SIG-M5 treated with dmso at 0.1 percent for 504 hours (cell line): ENCODE measurements at regions not wholly inside any gene's neighbourhood (a gene's known extent, or its start where the extent isn't known, plus 50 kb on each side); places are given as distances from the start of the nearest gene placed in this dataset.
"Not testable (repeated sequence)": the region's sequence is repeated elsewhere in the genome, so short reads cannot be mapped to it uniquely, and the experiment has no call there.

ENCODE experiments used
- DNase-seq: peaks from one replicate; lab custom pipeline; 2025; ENCODE audit not compliant: unreplicated experiment; lab: John Stamatoyannopoulos, UW

GRCh38 chr4:74543983-74544382, 99.0 kb downstream of the AREG start:
- DNase-seq: no peak

- DNase-seq: no peak
These were observed 99.9 kb downstream of the AREG start for GRCh38 chr4:74544655-74545361.

DNA sequence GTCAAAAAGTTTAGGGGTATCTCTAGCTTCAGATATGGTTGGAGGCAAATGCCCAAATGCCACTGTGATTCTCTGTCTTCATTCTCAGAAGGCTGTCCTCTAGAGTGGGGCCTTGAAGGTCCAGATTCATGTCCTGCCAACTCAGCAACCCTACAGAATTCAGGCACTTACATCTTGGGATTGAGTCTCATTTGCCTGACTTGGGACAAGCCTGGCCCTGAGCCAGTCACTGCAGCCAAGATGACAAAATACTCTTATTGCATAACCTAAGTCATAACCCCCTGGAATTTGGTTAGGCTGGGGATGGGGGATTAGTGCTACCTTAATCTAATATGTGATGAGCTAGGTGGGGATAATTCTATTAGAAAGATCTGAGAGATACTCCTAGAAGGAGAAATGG, 100.5 kb downstream of the AREG start:
- no peak for DNase-seq

DNA sequence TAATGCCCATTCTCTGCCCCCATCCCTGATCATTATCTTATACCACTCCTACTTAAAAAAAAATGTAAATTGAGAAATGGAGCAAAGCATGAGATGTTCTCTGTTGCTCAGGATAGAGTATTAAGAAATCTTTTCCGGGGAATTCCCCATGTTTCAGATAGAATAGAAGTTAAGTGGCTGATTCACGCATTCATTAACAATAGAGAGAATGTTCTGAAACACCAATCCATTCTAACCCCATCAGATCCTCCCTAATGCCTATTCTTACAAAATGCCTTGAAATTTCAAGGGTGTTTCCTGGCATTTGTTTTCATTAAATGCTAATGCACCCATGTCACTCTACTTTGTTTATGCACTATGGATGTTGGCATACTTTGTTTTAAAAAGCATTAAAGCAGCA, 101.1 kb downstream of the AREG start:
- no peak for DNase-seq

- DNase-seq: no peak
These were observed 102.1 kb downstream of the AREG start for GRCh38 chr4:74547042-74547441.

DNA sequence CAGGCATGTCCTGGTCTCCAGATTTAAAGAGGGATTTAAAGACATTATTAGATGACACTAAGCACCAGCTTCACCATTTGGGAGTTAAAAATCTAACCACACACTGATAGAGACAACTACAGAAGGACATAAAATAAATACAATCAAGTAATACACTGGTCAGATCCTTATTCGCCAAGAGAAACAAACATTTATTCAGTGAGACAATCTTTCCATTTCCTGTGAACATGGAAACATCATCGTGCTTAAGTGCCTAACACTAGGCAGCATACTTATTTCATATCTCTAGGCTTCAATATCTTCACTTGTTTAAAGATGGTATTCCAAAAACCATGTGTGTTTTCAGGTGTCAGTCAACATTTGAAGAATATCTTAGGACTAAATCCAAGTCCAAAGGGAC, 103.6 kb downstream of the AREG start:
- no peak for DNase-seq

GRCh38 chr4:74549936-74550335, 105.0 kb downstream of the AREG start:
- DNase-seq: no peak

GRCh38 chr4:74555231-74555630, 110.3 kb downstream of the AREG start:
- no peak for DNase-seq

- no peak for DNase-seq
These were observed 110.9 kb downstream of the AREG start for GRCh38 chr4:74555843-74556242.

DNA sequence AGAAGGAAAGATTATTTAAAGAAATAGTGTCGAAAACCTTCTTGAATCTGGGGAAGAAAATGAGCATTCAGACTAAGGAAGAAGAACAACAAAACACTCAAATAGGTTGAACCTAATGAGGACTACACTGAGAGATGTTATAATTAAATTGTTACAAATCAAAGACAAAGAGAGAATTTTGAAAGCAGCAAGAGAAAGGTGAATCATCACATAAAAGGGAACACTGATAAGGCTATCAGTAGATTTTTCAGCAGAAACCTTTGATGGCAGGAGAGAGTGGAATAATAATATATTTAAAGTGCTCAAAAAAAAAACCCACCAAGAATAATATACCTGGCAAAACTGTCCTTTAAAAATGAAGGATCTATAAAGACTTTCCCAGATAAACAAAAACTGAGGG, 114.9 kb downstream of the AREG start:
- DNase-seq: no peak

- DNase-seq: no peak
These were observed 123.0 kb downstream of the AREG start for GRCh38 chr4:74567981-74568380.

GRCh38 chr4:74570095-74570494, 125.2 kb downstream of the AREG start:
- no peak for DNase-seq

DNA sequence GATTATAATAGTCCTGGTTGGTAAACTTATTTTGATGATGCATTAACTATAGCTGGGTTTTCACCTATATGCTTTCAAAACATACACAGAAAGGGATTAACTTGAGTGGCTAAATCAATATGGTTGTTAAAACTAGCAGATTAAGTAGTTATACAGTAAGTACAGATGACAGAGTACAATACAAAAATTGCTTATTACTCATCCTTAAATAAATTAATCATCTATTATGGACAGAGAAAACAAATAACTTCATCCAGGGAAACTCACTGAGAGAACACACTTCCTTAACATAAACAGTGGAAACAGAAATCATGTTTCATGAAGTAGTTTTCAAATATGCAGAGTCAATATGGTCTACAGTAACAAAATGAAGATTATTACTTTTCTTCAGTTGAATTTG, 133.4 kb downstream of the AREG start:
- DNase-seq: no peak

DNA sequence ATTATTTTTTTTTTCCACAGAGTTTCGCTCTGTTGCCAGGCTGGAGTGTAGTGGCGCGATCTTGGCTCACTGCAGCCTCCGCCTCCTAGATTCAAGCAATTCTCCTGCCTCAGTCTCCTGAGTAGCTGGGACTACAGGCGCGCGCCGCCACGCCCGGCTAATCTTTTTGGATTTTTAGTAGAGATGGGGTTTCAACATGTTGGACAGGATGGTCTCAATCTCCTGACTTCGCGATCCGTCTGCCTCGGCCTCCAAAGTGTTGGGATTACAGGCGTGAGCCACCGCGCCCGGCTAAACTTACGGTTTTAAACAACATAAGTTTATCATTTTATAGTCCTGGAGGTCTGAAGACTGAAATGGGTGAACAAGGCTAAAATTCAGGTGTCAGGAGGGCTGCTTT, 133.9 kb downstream of the AREG start:
- DNase-seq: not testable (repeated sequence)

- no peak for DNase-seq
These were observed 138.3 kb downstream of the AREG start for GRCh38 chr4:74583089-74583700.

DNA sequence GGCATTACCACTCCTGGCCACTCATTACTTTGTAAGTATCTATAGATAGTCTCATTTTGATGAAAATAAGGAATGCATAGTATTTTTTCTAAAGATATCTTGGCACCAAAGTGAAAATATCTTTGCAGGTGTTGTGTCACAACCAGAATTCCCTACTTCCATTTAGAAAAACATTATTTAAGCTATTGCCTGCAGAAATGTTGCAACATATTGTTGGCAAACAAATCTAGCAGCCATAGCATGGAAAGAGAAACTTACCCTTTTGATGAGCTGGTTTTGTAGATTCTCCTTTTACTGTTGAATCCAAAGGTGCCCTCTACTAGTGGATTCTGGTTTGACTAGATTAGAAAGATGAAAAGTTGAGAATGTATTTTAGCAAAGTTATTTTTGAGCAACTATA, 138.8 kb downstream of the AREG start:
- DNase-seq: no peak

- no peak for DNase-seq
These were observed 143.4 kb downstream of the AREG start for GRCh38 chr4:74588350-74588749.

DNA sequence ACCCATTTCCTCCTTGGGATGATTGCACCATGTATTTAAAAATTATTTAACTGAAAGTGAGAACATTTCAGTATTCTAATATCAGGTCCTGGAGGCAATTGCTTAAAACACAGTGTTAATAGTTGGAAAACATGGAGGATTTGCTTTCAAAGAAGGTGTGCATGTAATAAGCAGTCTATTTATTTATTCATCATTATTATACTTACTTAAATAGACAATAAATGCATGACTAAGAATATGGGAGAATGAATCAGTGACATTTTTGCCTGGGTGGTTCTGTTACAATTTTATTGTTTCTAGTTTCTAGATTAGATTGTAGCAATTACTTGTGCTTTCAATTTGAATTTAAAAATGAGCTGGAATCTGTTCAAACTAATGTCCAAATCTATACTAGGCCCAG, 145.5 kb downstream of the AREG start:
- DNase-seq: no peak

GRCh38 chr4:74598611-74599325, 153.8 kb downstream of the AREG start:
- no peak for DNase-seq

- DNase-seq: no peak
These were observed 158.2 kb downstream of the AREG start for GRCh38 chr4:74603186-74603585.

DNA sequence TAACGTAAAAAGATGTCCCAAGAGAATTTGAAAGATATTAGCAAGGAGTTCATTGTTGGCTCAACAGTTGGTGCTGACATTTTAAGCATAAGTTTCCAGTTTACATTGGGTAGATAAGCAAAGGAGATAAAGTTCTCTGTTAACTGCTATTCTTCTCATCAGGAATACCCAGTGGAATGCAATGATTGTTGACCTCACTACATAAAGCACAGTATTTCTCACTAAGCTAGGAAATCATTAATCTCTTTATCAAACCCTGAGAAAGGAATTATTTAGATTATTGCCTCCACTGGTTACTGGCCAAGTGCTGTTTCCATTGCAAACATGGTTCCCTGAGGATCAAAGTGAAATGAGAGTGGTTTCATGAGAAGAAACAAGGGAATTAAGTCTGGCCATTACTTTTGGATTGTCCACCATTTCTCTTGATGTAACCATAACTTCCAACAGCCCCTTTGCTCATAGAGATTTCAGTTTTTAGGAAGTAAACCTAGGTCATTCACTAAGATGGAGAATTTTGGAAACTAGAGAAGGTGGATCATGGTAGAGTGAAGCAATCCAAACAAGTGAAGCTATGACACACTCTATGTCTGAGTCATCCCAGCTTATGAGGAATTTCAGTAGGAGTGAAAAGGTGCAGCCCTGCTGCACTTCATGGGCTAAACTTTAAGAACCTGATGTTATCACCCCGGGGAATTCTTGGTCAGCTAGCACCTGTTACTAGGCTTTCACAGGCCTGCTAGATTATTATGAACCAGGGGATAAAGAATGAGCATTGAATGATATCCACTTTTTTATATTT, 163.4 kb downstream of the AREG start:
- DNase-seq: no peak

GRCh38 chr4:74610491-74610890, 165.6 kb downstream of the AREG start:
- no peak for DNase-seq
